SKM-1 treated with dmso at 0.1 percent for 144 hours (cell line): ENCODE measurements at regions not wholly inside any gene's neighbourhood (a gene's known extent, or its start where the extent isn't known, plus 50 kb on each side); places are given as distances from the start of the nearest gene placed in this dataset.
"Not testable (repeated sequence)": the region's sequence is repeated elsewhere in the genome, so short reads cannot be mapped to it uniquely, and the experiment has no call there.

Experiments used
- DNase-seq: peaks from one replicate; lab custom pipeline; 2025; ENCODE audit not compliant: unreplicated experiment; lab: John Stamatoyannopoulos, UW

DNA sequence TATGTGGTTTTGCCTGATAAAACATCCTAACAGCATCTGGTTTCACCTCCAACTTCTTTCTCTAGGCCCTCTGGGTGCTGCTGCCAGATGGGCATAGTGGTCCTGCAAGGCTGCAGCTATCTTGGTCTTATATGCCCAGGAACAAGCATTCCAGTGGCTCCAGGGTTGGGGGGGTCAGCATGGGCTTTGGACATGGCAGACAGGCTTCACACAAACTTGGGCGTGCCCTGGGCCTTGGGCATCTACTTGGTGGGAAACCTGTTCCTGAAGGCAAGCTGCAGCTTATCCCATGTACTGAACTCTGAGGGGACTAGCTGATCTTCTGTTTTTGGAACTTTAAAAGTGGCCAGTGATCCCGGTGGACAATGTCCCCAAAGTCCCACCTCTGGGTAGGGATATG, 54.9 kb upstream of the ZNF678 start:
- DNase-seq = no peak

GRCh38 chr1:227506490-227507393, 56.6 kb upstream of the ZNF678 start:
- DNase-seq = not testable (repeated sequence)

DNA sequence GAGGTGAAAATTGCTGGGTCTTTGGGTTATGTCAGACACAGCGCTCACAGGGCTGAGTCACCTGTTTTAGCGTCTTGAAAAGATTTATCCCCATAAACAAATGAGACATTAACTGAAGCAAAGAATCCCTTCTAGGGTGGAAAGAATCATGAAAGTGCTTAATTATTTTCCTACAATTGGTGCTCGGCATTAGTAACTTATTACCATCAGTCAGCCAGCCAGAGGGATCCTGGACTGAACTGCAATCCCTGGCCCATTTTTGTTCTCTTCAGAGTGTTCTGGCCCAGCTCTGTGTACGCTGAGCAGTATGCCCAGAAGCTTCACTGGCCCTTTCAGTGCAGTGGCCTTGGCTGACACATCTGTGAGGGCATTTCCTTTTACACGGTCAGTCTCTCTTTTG, 67.3 kb upstream of the ZNF678 start:
- not testable (repeated sequence) for DNase-seq

GRCh38 chr1:227493863-227494551, 69.3 kb upstream of the ZNF678 start:
- not testable (repeated sequence) for DNase-seq

DNA sequence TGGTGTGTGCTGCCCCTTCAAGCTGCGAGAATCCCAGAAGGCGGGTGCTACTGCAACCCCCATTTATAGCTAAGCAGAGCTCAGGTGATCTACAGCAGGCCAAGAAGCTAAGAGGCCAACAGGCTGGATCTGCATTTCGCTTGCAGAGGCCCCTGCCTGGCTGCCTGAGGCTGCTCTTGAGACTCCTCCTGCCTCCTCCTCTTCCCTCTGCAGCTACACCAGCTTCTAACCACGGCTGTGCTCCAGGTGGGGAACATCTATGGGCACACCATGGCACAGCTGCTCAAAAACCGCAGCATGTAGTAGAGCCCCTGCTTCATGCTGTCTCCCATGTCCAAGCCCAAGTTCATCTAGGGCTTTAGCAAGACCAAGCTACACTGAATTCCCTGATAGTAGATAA, 72.9 kb upstream of the ZNF678 start:
- DNase-seq = no peak

DNA sequence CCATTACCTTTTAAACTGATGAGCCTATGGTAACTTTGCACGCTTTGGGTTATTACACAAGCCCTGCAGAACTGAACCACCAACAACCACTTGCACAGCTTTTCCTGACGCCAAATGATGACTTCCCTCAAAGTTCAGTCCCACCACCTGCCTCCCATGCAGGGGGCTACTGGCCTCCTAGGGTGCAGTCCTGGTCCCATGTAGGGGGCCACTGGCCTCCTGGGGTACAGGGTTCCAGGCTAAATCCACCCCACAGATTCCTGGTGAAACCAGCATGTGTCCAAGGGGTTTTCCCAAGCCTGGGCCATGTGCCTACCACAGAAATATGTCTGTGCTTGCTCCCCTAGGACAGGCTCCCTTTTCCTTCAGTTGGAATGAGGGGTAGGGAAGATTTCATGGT, 73.4 kb upstream of the ZNF678 start:
- DNase-seq = no peak

DNA sequence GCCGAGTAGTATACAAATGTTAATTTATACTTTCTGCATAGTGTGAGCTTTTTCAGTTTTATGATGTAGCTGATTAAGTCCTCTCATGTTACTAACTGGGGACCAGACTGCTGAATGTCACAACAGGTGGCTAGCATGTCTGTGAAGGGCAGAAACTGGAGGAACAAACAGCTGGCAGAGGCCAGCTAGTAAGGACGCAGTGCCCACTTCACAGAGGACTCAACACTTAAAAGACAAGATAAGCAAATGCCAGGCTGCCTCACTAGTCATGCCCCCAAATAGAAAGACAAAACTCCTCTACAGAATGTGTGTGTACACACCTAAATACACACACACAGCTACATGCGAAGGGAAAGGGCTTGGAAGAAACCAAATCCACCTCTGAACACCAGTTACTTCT, 73.8 kb upstream of the ZNF678 start:
- DNase-seq = no peak

DNA sequence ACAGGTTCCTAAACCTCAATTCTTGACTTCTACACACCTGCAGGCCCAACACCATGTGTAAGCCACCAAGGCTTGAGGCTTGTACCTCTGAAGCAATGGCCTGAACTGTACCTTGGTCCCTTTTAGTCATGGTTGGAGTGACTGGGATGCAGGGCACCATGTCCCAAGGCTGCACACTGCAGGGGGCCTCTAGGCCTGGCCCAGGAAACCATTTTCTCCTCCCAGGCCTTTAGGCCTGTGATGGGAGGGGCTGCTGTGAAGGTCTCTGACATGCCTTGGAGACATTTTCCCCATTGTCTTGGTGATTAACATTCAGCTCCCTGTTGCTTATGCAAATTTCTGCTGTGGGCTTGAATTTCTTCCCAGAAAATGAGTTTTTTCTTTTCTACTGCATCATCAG, 75.8 kb upstream of the ZNF678 start:
- DNase-seq = no peak

DNA sequence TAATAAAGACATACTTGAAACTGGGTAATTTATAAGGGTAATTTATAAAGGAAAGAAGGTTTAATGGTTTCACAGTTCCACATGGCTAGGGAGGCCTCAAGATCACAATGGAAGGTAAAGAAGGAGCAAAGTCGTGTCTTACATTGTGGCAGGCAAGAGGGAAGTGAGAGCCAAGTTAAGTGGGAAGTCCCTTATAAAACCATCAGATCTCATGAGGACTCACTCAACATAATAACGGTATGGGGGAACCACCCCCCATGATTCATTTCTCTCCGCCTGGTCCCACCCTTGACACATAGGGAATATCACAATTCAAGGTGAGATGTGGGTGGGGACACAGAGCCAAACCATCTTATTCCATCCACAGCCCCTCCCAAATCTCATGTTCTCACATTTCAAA, 76.8 kb upstream of the ZNF678 start:
- DNase-seq = no peak

DNA sequence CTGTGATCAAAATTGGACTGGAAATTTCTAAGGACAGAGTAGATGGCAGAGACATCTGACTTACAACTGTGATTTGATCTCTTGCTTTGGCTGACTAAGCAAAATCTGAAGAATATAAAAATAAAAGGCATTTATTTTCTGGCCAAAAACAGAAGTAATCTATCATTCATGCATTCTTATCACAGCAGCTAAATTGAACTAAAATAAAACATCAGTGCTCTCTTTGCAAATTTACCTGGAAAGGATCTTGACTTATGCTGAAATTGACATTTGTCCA, 81.4 kb upstream of the ZNF678 start:
- DNase-seq = no peak

DNA sequence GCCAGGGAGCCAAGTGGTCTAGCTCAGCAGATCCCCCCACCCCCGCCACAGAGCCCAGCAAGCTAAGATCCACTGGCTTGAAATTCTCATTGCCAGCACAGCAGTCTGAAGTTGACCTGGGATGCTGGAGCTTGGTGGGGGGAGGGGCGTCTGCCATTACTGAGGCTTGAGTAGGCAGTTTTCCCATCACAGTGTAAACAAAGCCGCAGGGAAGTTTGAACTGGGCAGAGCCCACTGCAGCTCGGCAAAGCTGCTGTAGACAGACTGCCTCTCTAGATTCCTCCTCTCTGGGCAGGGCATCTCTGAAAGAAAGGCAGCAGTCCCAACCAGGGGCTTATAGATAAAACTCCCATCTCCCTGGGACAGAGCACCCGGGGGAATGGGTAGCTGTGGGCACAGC, 89.3 kb upstream of the ZNF678 start:
- DNase-seq = not testable (repeated sequence)

DNA sequence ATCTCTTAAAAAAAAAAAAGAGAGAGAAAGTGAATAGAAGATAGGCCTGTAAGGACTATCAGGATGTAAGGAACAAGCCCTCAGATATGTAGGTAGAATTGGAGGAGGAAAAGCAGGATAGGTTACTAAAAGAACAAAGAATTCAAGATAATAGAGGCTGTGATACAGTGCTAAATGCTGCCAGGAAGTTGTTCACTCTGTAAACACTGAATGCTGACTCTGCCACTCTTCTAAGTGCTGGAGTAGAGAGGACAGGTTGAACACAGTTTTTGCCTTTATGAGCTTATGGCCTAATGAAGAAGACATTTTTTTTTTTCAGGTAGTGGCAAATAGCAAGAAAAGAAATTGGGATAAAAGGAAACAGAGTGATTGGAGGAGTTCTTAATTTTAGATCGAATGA, 90.6 kb upstream of the ZNF678 start:
- no peak for DNase-seq

DNA sequence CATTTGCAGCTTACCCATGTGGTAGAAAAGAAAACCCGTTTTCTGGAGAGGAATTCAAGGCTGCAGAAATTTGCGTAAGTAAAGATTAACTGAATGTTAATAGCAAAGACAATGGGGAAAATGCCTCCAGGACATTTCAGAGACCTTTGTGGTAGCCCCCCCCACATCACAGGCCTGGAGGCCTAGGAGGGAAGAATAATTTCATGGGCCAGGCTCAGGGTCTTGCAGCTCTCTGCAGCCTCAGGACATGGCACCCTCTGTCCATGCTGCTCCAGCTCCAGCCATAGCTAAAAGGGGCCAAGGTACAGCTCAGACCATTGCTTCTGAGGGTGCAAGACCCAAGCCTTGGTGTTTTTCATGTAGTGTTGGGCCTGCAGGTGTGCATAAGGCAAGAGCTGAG, 92.7 kb upstream of the ZNF678 start:
- no peak for DNase-seq

GRCh38 chr1:227469708-227470107, 93.6 kb upstream of the ZNF678 start:
- DNase-seq = no peak

GRCh38 chr1:227466039-227466645, 97.2 kb upstream of the ZNF678 start:
- DNase-seq = no peak

DNA sequence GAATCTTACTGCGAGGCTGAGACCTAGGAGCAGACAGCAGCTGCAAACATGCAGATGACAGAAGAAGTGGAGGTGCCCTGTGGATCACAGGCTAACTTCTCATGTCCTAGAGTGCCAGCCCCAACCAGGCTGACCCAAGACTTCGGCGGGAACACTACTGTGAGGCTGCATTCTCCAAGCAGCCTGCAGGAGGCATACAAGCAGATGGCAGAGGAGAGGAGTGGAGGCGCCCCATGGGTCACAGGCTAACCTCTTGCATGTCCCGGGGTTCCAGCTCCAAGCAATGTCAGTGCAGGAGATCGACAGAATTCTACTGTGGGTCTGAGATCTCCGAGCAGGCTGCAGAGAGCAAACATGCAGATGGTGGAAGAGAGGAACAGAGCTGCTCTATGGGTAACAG, 98.1 kb upstream of the ZNF678 start:
- no peak for DNase-seq

DNA sequence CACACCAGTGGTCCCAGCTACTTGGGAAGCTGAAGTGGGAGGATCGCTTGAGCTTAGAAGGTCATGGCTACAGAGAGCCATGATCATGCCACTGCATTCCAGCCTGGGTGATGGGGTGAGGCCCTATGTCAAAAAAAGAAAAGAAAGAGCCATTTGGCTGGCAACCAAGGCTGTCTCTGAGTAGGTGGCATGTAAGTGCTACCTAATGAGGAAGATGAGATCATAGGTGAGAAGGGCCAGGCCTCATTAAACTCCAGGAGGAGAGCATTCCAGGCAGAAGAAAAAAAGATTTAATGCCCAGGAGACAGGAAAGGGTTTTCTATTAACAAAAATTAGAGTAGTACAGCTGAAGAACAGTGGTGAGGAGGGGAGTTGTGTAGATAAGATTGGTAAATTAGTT, 103.4 kb upstream of the ZNF678 start:
- no peak for DNase-seq

DNA sequence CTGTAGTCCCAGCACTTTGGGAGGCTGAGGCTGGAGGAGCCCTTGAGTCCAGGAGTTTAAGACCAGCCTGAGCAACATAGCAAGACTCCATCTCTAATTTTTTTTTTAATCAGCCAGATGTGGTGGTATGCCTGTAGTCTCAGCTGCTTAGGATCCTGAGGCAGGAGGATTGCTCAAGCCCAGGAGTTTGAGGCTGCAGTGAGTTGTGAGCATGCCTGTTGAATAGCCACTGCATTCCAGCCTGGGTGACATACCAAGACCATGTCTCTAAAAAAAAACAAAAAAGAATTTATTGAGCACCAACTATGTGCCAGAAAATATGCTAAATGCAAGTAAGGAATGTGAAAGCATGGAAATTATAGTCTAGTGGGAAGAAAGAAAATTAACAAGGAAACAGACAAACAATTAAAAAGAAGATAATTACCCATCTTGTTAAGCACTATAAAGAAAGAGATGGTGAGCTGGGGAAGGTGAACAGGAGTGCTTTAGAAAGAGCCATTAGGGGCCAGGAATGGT, 104.0 kb upstream of the ZNF678 start:
- DNase-seq = no peak

DNA sequence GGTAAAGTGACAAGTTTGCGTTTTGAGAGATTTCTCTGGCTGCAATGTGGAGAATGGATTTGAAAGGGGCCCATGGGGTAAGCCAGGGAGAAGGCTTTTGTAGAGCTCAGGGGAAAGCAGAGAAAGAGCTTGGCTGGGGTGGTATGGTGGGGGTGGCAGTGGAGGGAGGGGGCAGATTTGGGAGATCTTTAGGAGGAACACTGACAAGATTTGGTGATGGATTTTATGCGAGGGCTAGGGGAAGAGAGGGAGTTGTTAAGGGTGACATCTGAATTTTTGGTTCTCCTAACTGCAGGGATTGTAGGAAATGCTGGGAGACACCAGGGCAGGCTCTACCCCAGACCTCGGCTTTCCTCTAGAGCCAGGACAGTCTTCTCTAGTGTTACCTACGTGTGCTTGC, 108.7 kb upstream of the ZNF678 start:
- no peak for DNase-seq

DNA sequence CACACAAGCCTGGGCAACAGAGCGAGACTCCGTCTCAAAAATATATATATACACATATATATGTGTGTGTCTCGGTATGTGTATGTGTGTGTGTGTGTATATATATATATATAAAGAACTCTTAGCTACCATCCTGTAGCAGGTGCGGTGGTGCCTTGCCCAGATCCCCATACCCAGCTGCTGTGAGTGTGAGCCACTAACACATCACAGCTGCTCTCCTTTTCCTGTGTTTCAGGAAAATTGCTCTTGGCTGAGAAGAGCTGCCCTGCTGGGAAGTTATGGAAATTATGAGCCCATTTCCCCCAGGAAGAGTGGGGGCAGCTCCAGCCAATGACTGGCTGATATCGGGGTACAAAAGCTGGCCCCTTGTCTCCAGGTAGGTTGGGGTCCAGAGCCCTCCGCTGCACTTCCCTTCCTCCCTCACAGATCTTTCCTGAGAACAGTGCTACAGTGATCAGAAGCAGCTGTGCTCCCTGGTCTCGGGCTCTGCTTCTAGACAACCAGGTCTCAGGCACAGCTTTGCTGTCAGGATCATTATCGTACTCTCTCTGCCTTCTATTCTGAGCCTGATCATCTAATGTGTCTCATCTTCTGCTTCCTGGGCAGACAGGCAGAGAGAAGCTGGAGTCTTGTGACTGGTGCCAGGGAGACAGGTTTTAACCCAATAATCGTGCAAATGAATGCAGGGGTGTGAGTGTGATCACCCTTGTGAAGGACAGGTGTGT, 109.6 kb upstream of the ZNF678 start:
- DNase-seq = no peak

GRCh38 chr1:227451954-227452353, 111.4 kb upstream of the ZNF678 start:
- no peak for DNase-seq
